DMS 273 (cell line): ENCODE measurements at regions not wholly inside any gene's neighbourhood (a gene's known extent, or its start where the extent isn't known, plus 50 kb on each side); places are given as distances from the start of the nearest gene placed in this dataset.

ENCODE experiments used
- DNase-seq: peaks from one replicate; lab custom pipeline; 2025; ENCODE audit not compliant: unreplicated experiment; lab: John Stamatoyannopoulos, UW

- DNase-seq: no peak
Measured at GRCh38 chr15:95429345-95429744, 901.2 kb upstream of the NR2F2 start.

GRCh38 chr15:95431518-95431917 lies 899.0 kb upstream of the NR2F2 start:
- no peak for DNase-seq

- no peak for DNase-seq
Measured at GRCh38 chr15:95432878-95433405, 897.6 kb upstream of the NR2F2 start.

GRCh38 chr15:95439922-95440376 lies 890.6 kb upstream of the NR2F2 start:
- no peak for DNase-seq

- DNase-seq: no peak
Measured at GRCh38 chr15:95440712-95441111, 889.8 kb upstream of the NR2F2 start.

- DNase-seq: no peak
Measured at GRCh38 chr15:95442107-95442719, 888.3 kb upstream of the NR2F2 start.

- DNase-seq: no peak
Measured at GRCh38 chr15:95444860-95445259, 885.6 kb upstream of the NR2F2 start.

- DNase-seq: no peak
Measured at GRCh38 chr15:95446854-95447253, 883.6 kb upstream of the NR2F2 start.

GRCh38 chr15:95447486-95447885 lies 883.0 kb upstream of the NR2F2 start:
- no peak for DNase-seq

GRCh38 chr15:95448531-95449229 lies 881.8 kb upstream of the NR2F2 start:
- DNase-seq: no peak

GRCh38 chr15:95449230-95449628 lies 881.3 kb upstream of the NR2F2 start:
- DNase-seq: no peak

- no peak for DNase-seq
Measured at GRCh38 chr15:95450413-95450812, 880.1 kb upstream of the NR2F2 start.

- DNase-seq: no peak
Measured at GRCh38 chr15:95451938-95452337, 878.6 kb upstream of the NR2F2 start.

- DNase-seq: no peak
Measured at GRCh38 chr15:95454403-95455262, 875.9 kb upstream of the NR2F2 start.

- no peak for DNase-seq
Measured at GRCh38 chr15:95457520-95457919, 873.0 kb upstream of the NR2F2 start.

GRCh38 chr15:95458721-95459120 lies 871.8 kb upstream of the NR2F2 start:
- no peak for DNase-seq

- no peak for DNase-seq
Measured at GRCh38 chr15:95459273-95459672, 871.2 kb upstream of the NR2F2 start.

- no peak for DNase-seq
Measured at GRCh38 chr15:95464509-95464908, 866.0 kb upstream of the NR2F2 start.

- no peak for DNase-seq
Measured at GRCh38 chr15:95468820-95469219, 861.7 kb upstream of the NR2F2 start.

GRCh38 chr15:95469496-95470000 lies 861.0 kb upstream of the NR2F2 start:
- DNase-seq: no peak

GRCh38 chr15:95470529-95470928 lies 860.0 kb upstream of the NR2F2 start:
- DNase-seq: no peak
